CD8-positive, alpha-beta memory T cell (primary cell): ENCODE measurements at regions not wholly inside any gene's neighbourhood (a gene's known extent, or its start where the extent isn't known, plus 50 kb on each side); places are given as distances from the start of the nearest gene placed in this dataset.
"Not testable (repeated sequence)": the region's sequence is repeated elsewhere in the genome, so short reads cannot be mapped to it uniquely, and the experiment has no call there.

Source experiments
- CTCF ChIA-PET: fragments of 350-600 bp; sonication (Branson Sonifier 250); formaldehyde crosslinking; loops from one replicate; lab custom pipeline; 2021; ENCODE audit warnings: antibody characterized with exemption; lab: Charles Lee
- POLR2A ChIA-PET: fragments of 350-600 bp; sonication (Branson Sonifier 250); formaldehyde crosslinking; loops from one replicate; lab custom pipeline; 2021; ENCODE audit warnings: antibody characterized with exemption; lab: Charles Lee
- DNase-seq, 5 donors: peaks; one replicate each; pipeline versions ENCODE4 v3.0.0 to v3.0.0-alpha.2; 2020 to 2022; ENCODE audit warnings: mixed read lengths in 1 of 5
- H3K27ac ChIP-seq: one replicate; pipeline ENCODE4 v1.7.0; 2013; ENCODE audit warnings: low read depth, mild to moderate bottlenecking, low read length, moderate library complexity
- H3K27me3 ChIP-seq: 2 replicates; pipeline ENCODE4 v1.7.0; 2013; ENCODE audit warnings: low read length, mild to moderate bottlenecking; ENCODE audit not compliant: insufficient read depth, poor library complexity, severe bottlenecking
- H3K36me3 ChIP-seq: 2 replicates; pipeline ENCODE4 v1.7.0; 2013; ENCODE audit warnings: mild to moderate bottlenecking, low read length, moderate library complexity; ENCODE audit not compliant: insufficient read depth
- H3K4me1 ChIP-seq: 2 replicates; pipeline ENCODE4 v1.7.0; 2013; ENCODE audit warnings: mild to moderate bottlenecking, low read length, moderate library complexity; ENCODE audit not compliant: insufficient read depth
- H3K4me3 ChIP-seq: 2 replicates; pipeline ENCODE4 v1.7.0; 2013; ENCODE audit warnings: mild to moderate bottlenecking, low read length
- H3K9me3 ChIP-seq: 2 replicates; pipeline ENCODE4 v1.7.0; 2013; ENCODE audit warnings: mild to moderate bottlenecking, low read length
- H3K27ac Mint-ChIP-seq, 8 donors: one replicate each; pipeline ENCODE4 v1.8.0; 2020 to 2021; ENCODE audit warnings: mixed read lengths in 8 of 8, mild to moderate bottlenecking in 6 of 8, inconsistent platforms in 3 of 8, moderate library complexity in 3 of 8
- H3K27me3 Mint-ChIP-seq, 2 donors: one replicate each; pipeline ENCODE4 v1.8.0; 2020 to 2021; ENCODE audit warnings: mixed read lengths in 2 of 2, mild to moderate bottlenecking in 1 of 2, moderate library complexity in 1 of 2
- H3K36me3 Mint-ChIP-seq, 3 donors: one replicate each; pipeline ENCODE4 v1.8.0; 2020 to 2021; ENCODE audit warnings: mixed read lengths in 3 of 3, inconsistent platforms in 1 of 3, mild to moderate bottlenecking in 1 of 3
- H3K4me1 Mint-ChIP-seq, 3 donors: one replicate each; pipeline ENCODE4 v1.8.0; 2020 to 2021; ENCODE audit warnings: mixed read lengths in 3 of 3, inconsistent platforms in 1 of 3, mild to moderate bottlenecking in 1 of 3
- H3K4me3 Mint-ChIP-seq, 7 donors: one replicate each; pipeline ENCODE4 v1.8.0; 2020 to 2021; ENCODE audit warnings: mixed read lengths in 7 of 7, mild to moderate bottlenecking in 6 of 7, moderate library complexity in 4 of 7, inconsistent platforms in 2 of 7
- H3K9me3 Mint-ChIP-seq, 5 donors: one replicate each; pipeline ENCODE4 v1.8.0; 2020 to 2022; ENCODE audit warnings: mixed read lengths in 5 of 5, mild to moderate bottlenecking in 3 of 5, moderate library complexity in 2 of 5, inconsistent platforms in 1 of 5

GRCh38 chr2:58691041-58691440 lies 449.9 kb upstream of the FANCL start:
- CTCF ChIA-PET, H3K4me3 Mint-ChIP-seq, DNase-seq, H3K36me3 Mint-ChIP-seq, H3K27me3 ChIP-seq, H3K27ac Mint-ChIP-seq, H3K9me3 ChIP-seq, H3K4me3 ChIP-seq, H3K4me1 ChIP-seq, H3K27ac ChIP-seq, H3K4me1 Mint-ChIP-seq, H3K27me3 Mint-ChIP-seq, H3K36me3 ChIP-seq, POLR2A ChIA-PET: not testable (repeated sequence)
- peaks cover 0 to 13% (median 9%) of the 10 kb centered on the region in 5 donors for H3K9me3 Mint-ChIP-seq

GRCh38 chr2:58688813-58689212 lies 447.7 kb upstream of the FANCL start:
- Mint-ChIP-seq H3K27ac (no peak overlapping the region), H3K4me1 (no peaks in the 10 kb centered on the region), H3K4me3 (no peak overlapping the region), H3K9me3 (peaks cover 0 to 9% (median 7%) of the 10 kb centered on the region in 5 donors), H3K27me3 (peaks cover 0 to 3% of the 10 kb centered on the region in 2 donors), H3K36me3 (no peaks in the 10 kb centered on the region)
- H3K4me3 ChIP-seq, result no peak overlapping the region
- H3K9me3 ChIP-seq, result no peaks in the 10 kb centered on the region
- H3K27ac ChIP-seq, result no peak overlapping the region
- ChIA-PET CTCF (no interaction called here), POLR2A (no interaction called here)
- no peaks in the 10 kb centered on the region for H3K4me1 ChIP-seq
- H3K36me3 ChIP-seq, result no peaks in the 10 kb centered on the region
- H3K27me3 ChIP-seq, result no peaks in the 10 kb centered on the region
- DNase-seq, result no peak

- DNase-seq, result no peak
- Histone ChIP-seq H3K36me3 (no peaks in the 10 kb centered on the region), H3K4me1 (no peaks in the 10 kb centered on the region), H3K4me3 (no peak overlapping the region), H3K9me3 (no peaks in the 10 kb centered on the region), H3K27me3 (no peaks in the 10 kb centered on the region), H3K27ac (no peak overlapping the region)
- Mint-ChIP-seq H3K36me3 (no peaks in the 10 kb centered on the region), H3K9me3 (peaks cover 0 to 6% (median 5%) of the 10 kb centered on the region in 5 donors), H3K4me3 (no peak overlapping the region), H3K4me1 (no peaks in the 10 kb centered on the region), H3K27ac (no peak overlapping the region), H3K27me3 (peaks cover 0 to 3% of the 10 kb centered on the region in 2 donors)
- CTCF ChIA-PET, result no interaction called here
- POLR2A ChIA-PET, result no interaction called here
Measured at GRCh38 chr2:58686776-58687175, 445.7 kb upstream of the FANCL start.

- Histone ChIP-seq H3K36me3 (no peaks in the 10 kb centered on the region), H3K4me3 (no peak overlapping the region), H3K9me3 (no peaks in the 10 kb centered on the region), H3K27me3 (no peaks in the 10 kb centered on the region), H3K27ac (no peak overlapping the region), H3K4me1 (no peaks in the 10 kb centered on the region)
- no peaks in the 10 kb centered on the region for H3K36me3 Mint-ChIP-seq
- H3K4me1 Mint-ChIP-seq, result no peaks in the 10 kb centered on the region
- ChIA-PET POLR2A (no interaction called here), CTCF (no interaction called here)
- DNase-seq, result no peak
- H3K4me3 Mint-ChIP-seq, result no peak overlapping the region
- H3K27me3 Mint-ChIP-seq, result no peaks in the 10 kb centered on the region
- H3K27ac Mint-ChIP-seq, result no peak overlapping the region
- H3K9me3 Mint-ChIP-seq, result peaks cover 0 to 5% (median 0%) of the 10 kb centered on the region in 5 donors
Measured at GRCh38 chr2:58680755-58681310, 439.7 kb upstream of the FANCL start.

GRCh38 chr2:58677748-58678147 lies 436.6 kb upstream of the FANCL start:
- H3K4me3 ChIP-seq, result no peak overlapping the region
- no peaks in the 10 kb centered on the region for H3K36me3 ChIP-seq
- no peaks in the 10 kb centered on the region for H3K4me1 Mint-ChIP-seq
- no peak overlapping the region for H3K27ac Mint-ChIP-seq
- POLR2A ChIA-PET, result no interaction called here
- H3K27me3 ChIP-seq, result no peaks in the 10 kb centered on the region
- H3K4me3 Mint-ChIP-seq, result no peak overlapping the region
- H3K27ac ChIP-seq, result no peak overlapping the region
- DNase-seq, result no peak
- no peaks in the 10 kb centered on the region for H3K9me3 Mint-ChIP-seq
- CTCF ChIA-PET, result no interaction called here
- no peaks in the 10 kb centered on the region for H3K4me1 ChIP-seq
- no peaks in the 10 kb centered on the region for H3K36me3 Mint-ChIP-seq
- no peaks in the 10 kb centered on the region for H3K9me3 ChIP-seq
- no peaks in the 10 kb centered on the region for H3K27me3 Mint-ChIP-seq

GRCh38 chr2:58671675-58672074 lies 430.6 kb upstream of the FANCL start:
- Histone ChIP-seq H3K4me1 (no peaks in the 10 kb centered on the region), H3K9me3 (no peaks in the 10 kb centered on the region), H3K27ac (no peak overlapping the region), H3K36me3 (no peaks in the 10 kb centered on the region), H3K27me3 (no peaks in the 10 kb centered on the region), H3K4me3 (no peak overlapping the region)
- POLR2A ChIA-PET, result no interaction called here
- H3K4me3 Mint-ChIP-seq, result no peak overlapping the region
- no peak overlapping the region for H3K27ac Mint-ChIP-seq
- H3K4me1 Mint-ChIP-seq, result no peaks in the 10 kb centered on the region
- no peaks in the 10 kb centered on the region for H3K36me3 Mint-ChIP-seq
- CTCF ChIA-PET, result no interaction called here
- no peak for DNase-seq
- peaks cover 0 to 4% (median 0%) of the 10 kb centered on the region in 5 donors for H3K9me3 Mint-ChIP-seq
- no peaks in the 10 kb centered on the region for H3K27me3 Mint-ChIP-seq

GRCh38 chr2:58669998-58670397 lies 428.9 kb upstream of the FANCL start:
- Mint-ChIP-seq H3K27me3 (no peaks in the 10 kb centered on the region), H3K9me3 (peaks cover 0 to 4% (median 0%) of the 10 kb centered on the region in 5 donors), H3K27ac (no peak overlapping the region), H3K4me1 (no peaks in the 10 kb centered on the region), H3K4me3 (no peak overlapping the region), H3K36me3 (no peaks in the 10 kb centered on the region)
- no peak overlapping the region for H3K27ac ChIP-seq
- no peaks in the 10 kb centered on the region for H3K36me3 ChIP-seq
- no peaks in the 10 kb centered on the region for H3K27me3 ChIP-seq
- H3K4me1 ChIP-seq, result no peaks in the 10 kb centered on the region
- H3K9me3 ChIP-seq, result no peaks in the 10 kb centered on the region
- POLR2A ChIA-PET, result no interaction called here
- DNase-seq, result no peak
- CTCF ChIA-PET, result no interaction called here
- H3K4me3 ChIP-seq, result no peak overlapping the region

- CTCF ChIA-PET, result no interaction called here
Measured at GRCh38 chr2:58667137-58667774, 426.1 kb upstream of the FANCL start.

More at GRCh38 chr2:58667137-58667774, 426.1 kb upstream of the FANCL start:
- Histone ChIP-seq H3K9me3 (no peaks in the 10 kb centered on the region), H3K4me3 (no peak overlapping the region), H3K36me3 (no peaks in the 10 kb centered on the region), H3K27ac (no peak overlapping the region), H3K4me1 (no peaks in the 10 kb centered on the region), H3K27me3 (no peaks in the 10 kb centered on the region)
- H3K27ac Mint-ChIP-seq, result no peak overlapping the region
- no peaks in the 10 kb centered on the region for H3K27me3 Mint-ChIP-seq
- no peaks in the 10 kb centered on the region for H3K36me3 Mint-ChIP-seq
- POLR2A ChIA-PET, result no interaction called here
- no peaks in the 10 kb centered on the region for H3K4me1 Mint-ChIP-seq
- no peak overlapping the region for H3K4me3 Mint-ChIP-seq
- no peak for DNase-seq
- H3K9me3 Mint-ChIP-seq, result peaks cover 0 to 4% (median 0%) of the 10 kb centered on the region in 5 donors
